HCT116 (cell line): ENCODE measurements at regions not wholly inside any gene's neighbourhood (a gene's known extent, or its start where the extent isn't known, plus 50 kb on each side); places are given as distances from the start of the nearest gene placed in this dataset.

Source experiments
- ATAC-seq: fragments of 200-7000 bp; cut with Tn5 transposase; 2 replicates; pipeline ENCODE4 v1.9.1; 2020; ENCODE audit warnings: mild to moderate bottlenecking, moderate library complexity
- BruUV-seq: library from RNA; stranded (reverse); fragments of 400-500 nt; replicated peaks from 2 replicates; lab custom pipeline; 2021; lab: Mats Ljungman, UMichigan
- CTCF ChIA-PET: fragments of 300-600 bp; sonication (Branson Sonifier 250); formaldehyde crosslinking; loops from one replicate; lab custom pipeline; 2021; ENCODE audit warnings: antibody characterized with exemption; lab: Charles Lee
- POLR2A ChIA-PET: fragments of 300-600, 350-600 bp; sonication (Branson Sonifier 250); formaldehyde crosslinking; loops from one replicate; lab custom pipeline; 2021; ENCODE audit warnings: antibody characterized with exemption; lab: Charles Lee
- RAD21 ChIA-PET, 2 experiments: fragments of 300-600 bp; sonication (Branson Sonifier 250); formaldehyde crosslinking; loops; one replicate each; lab custom pipeline; 2023; ENCODE audit warnings: low total read pairs in 2 of 2; ENCODE audit not compliant: uncharacterized antibody in 2 of 2, unreplicated experiment in 2 of 2, low non-redundant PET in 1 of 2; lab: Charles Lee
- DNase-seq: peaks from one replicate; pipeline ENCODE4 v3.0.0-alpha.2; 2010; ENCODE audit warnings: low read depth, low spot score
- H2AFZ ChIP-seq: fragments of 200-600 bp; shearing (Covaris generic), sonication (generic); 2 replicates; pipeline ENCODE4 v1.6.1; 2017; ENCODE audit warnings: low read depth, mixed run types, mixed read lengths, antibody characterized with exemption, low read length; ENCODE audit not compliant: poor library complexity, severe bottlenecking
- H3K27ac ChIP-seq: 2 replicates; pipeline ENCODE4 v1.5.1; 2012; ENCODE audit warnings: low read depth, low read length
- H3K27me3 ChIP-seq: fragments of 200-600 bp; sonication (generic); 2 replicates; pipeline ENCODE4 v1.6.1; 2016; ENCODE audit warnings: mixed run types, low read length, mixed read lengths; ENCODE audit not compliant: insufficient read depth
- H3K36me3 ChIP-seq, 2 experiments: fragments of 200-500 bp in 1 of 2; fragments of 200-600 bp in 1 of 2; sonication (Bioruptor generic) in 1 of 2; sonication (generic) in 1 of 2; 2 replicates each; pipeline versions ENCODE4 v1.5.1 to v1.6.1; 2014 to 2016; ENCODE audit warnings: low read length in 2 of 2, inconsistent platforms in 1 of 2, mixed read lengths in 1 of 2, mixed run types in 1 of 2; ENCODE audit not compliant: insufficient read depth in 2 of 2, control insufficient read depth in 1 of 2
- H3K4me1 ChIP-seq, 2 experiments: fragments of 200-600 bp in 1 of 2; sonication (generic) in 1 of 2; 2 replicates each; pipeline versions ENCODE4 v1.5.1 to v1.6.1; 2012 to 2017; ENCODE audit warnings: low read length in 2 of 2, inconsistent platforms in 1 of 2, mild to moderate bottlenecking in 1 of 2, mixed read lengths in 1 of 2, mixed run types in 1 of 2, moderate library complexity in 1 of 2; ENCODE audit not compliant: insufficient read depth in 2 of 2, control insufficient read depth in 1 of 2
- H3K4me2 ChIP-seq: fragments of 200-600 bp; sonication (generic); 2 replicates; pipeline ENCODE4 v1.6.1; 2017; ENCODE audit warnings: mixed run types, low read length, mixed read lengths
- H3K4me3 ChIP-seq, 2 experiments: fragments of 200-600 bp in 1 of 2; sonication (generic) in 1 of 2; replicated peaks in 1 of 2; 2 replicates each; pipeline ENCODE4 v1.5.1; 2011 to 2016; ENCODE audit warnings: low read length in 2 of 2, control low read depth in 1 of 2, low read depth in 1 of 2, mild to moderate bottlenecking in 1 of 2, mixed read lengths in 1 of 2, mixed run types in 1 of 2
- H3K79me2 ChIP-seq: fragments of 200-600 bp; sonication (generic); 2 replicates; pipeline ENCODE4 v1.6.1; 2017; ENCODE audit warnings: mild to moderate bottlenecking, mixed run types, low read length, moderate library complexity, mixed read lengths; ENCODE audit not compliant: insufficient read depth
- H3K9ac ChIP-seq: fragments of 200-600 bp; sonication (generic); 2 replicates; pipeline ENCODE4 v1.6.1; 2016; ENCODE audit warnings: low read length, mixed read lengths
- H3K9me2 ChIP-seq: fragments of 200-600 bp; sonication (generic), shearing (Covaris generic); 2 replicates; pipeline ENCODE4 v1.6.1; 2017; ENCODE audit warnings: mixed run types, mild to moderate bottlenecking, moderate library complexity; ENCODE audit not compliant: insufficient read depth
- H3K9me3 ChIP-seq, 2 experiments: fragments of 200-500 bp in 1 of 2; fragments of 200-600 bp in 1 of 2; sonication (Bioruptor generic) in 1 of 2; sonication (generic) in 1 of 2; 2 replicates each; pipeline ENCODE4 v1.6.1; 2014 to 2017; ENCODE audit warnings: low read length in 2 of 2, mixed read lengths in 2 of 2, inconsistent platforms in 1 of 2, low read depth in 1 of 2, mild to moderate bottlenecking in 1 of 2, mixed run types in 1 of 2, moderate library complexity in 1 of 2; ENCODE audit not compliant: control insufficient read depth in 1 of 2, insufficient read depth in 1 of 2
- H4K20me1 ChIP-seq: fragments of 200-600 bp; sonication (generic), shearing (Covaris generic); 2 replicates; pipeline ENCODE4 v1.6.1; 2017; ENCODE audit warnings: mixed run types, mild to moderate bottlenecking, moderate library complexity; ENCODE audit not compliant: insufficient read depth
- CBX3 ChIP-seq: IDR thresholded peaks from 2 replicates; pipeline ENCODE4 v1.6.1; 2012; ENCODE audit warnings: low read depth
- CEBPB ChIP-seq: IDR thresholded peaks from 2 replicates; pipeline ENCODE4 v1.6.1; 2012; ENCODE audit warnings: low read depth
- ELF1 ChIP-seq: IDR thresholded peaks from 2 replicates; pipeline ENCODE4 v1.6.1; 2012; ENCODE audit warnings: low read depth, borderline replicate concordance
- EZH2phosphoT487 ChIP-seq: fragments of 200-600 bp; IDR thresholded peaks from 2 replicates; pipeline ENCODE4 v1.6.1; 2018; ENCODE audit warnings: antibody characterized with exemption, borderline replicate concordance
- JUND ChIP-seq: IDR thresholded peaks from 2 replicates; pipeline ENCODE4 v1.6.1; 2012
- SIN3A ChIP-seq: IDR thresholded peaks from 2 replicates; pipeline ENCODE4 v1.6.1; 2012; ENCODE audit warnings: low read depth
- YY1 ChIP-seq: IDR thresholded peaks from 2 replicates; pipeline ENCODE4 v1.6.1; 2011; ENCODE audit warnings: low read length, low read depth, moderate library complexity, mild to moderate bottlenecking; ENCODE audit not compliant: insufficient replicate concordance; ENCODE audit errors: extremely low read depth
- intact Hi-C: fragments of 100-400 bp; cut with micrococcal nuclease; formaldehyde crosslinking; loops from 2 replicates; pipeline ENCODE4 v1.10.0; 2022
- TF ChIP-seq, protein P1 (sequence below): IDR thresholded peaks from 2 replicates; pipeline ENCODE4 v1.6.1; 2012
- TF ChIP-seq, protein P2 (sequence below), 3 experiments: fragments of 200-600 bp in 1 of 3; sonication (generic) in 1 of 3; IDR thresholded peaks in 2 of 3; conservative IDR thresholded peaks in 1 of 3; 2 replicates each; pipeline ENCODE4 v1.5.1; 2012 to 2017; ENCODE audit warnings: low read depth in 2 of 3, low read length in 2 of 3, antibody characterized with exemption in 1 of 3, borderline replicate concordance in 1 of 3, control low read depth in 1 of 3, mild to moderate bottlenecking in 1 of 3, mixed read lengths in 1 of 3, mixed run types in 1 of 3, moderate library complexity in 1 of 3; ENCODE audit not compliant: insufficient read depth in 1 of 3
- TF ChIP-seq, protein P3 (sequence below): IDR thresholded peaks from 2 replicates; pipeline ENCODE4 v1.6.1; 2011; ENCODE audit warnings: mild to moderate bottlenecking, low read length, moderate library complexity; ENCODE audit not compliant: insufficient replicate concordance; ENCODE audit errors: extremely low read depth

GRCh38 chr1:187715483-187715882, 886.7 kb downstream of the PLA2G4A start:
- Histone ChIP-seq H3K27me3 (no peaks in the 10 kb centered on the region), H3K27ac (no peak overlapping the region), H3K9me3 (no peaks in the 10 kb centered on the region), H3K36me3 (no peaks in the 10 kb centered on the region), H3K79me2 (no peaks in the 10 kb centered on the region), H3K9ac (no peak overlapping the region), H3K4me2 (no peak overlapping the region), H2AFZ (no peak overlapping the region), H4K20me1 (no peaks in the 10 kb centered on the region), H3K4me1 (no peaks in the 10 kb centered on the region), H3K4me3 (no peak overlapping the region), H3K9me2 (no peaks in the 10 kb centered on the region)
- ChIA-PET POLR2A (no interaction called here), CTCF (no interaction called here), RAD21 (no interaction called here)
- BruUV-seq: no TSS peak
- DNase-seq (no peak), ATAC-seq (no peak)
- intact Hi-C loops: no loop called here
- TF ChIP-seq, protein P1, sequence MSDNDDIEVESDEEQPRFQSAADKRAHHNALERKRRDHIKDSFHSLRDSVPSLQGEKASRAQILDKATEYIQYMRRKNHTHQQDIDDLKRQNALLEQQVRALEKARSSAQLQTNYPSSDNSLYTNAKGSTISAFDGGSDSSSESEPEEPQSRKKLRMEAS: no peak
- no peak for TF ChIP-seq YY1
- no peak for TF ChIP-seq CBX3
- no peak for TF ChIP-seq SIN3A
- TF ChIP-seq CEBPB: no peak
- TF ChIP-seq, protein P2, sequence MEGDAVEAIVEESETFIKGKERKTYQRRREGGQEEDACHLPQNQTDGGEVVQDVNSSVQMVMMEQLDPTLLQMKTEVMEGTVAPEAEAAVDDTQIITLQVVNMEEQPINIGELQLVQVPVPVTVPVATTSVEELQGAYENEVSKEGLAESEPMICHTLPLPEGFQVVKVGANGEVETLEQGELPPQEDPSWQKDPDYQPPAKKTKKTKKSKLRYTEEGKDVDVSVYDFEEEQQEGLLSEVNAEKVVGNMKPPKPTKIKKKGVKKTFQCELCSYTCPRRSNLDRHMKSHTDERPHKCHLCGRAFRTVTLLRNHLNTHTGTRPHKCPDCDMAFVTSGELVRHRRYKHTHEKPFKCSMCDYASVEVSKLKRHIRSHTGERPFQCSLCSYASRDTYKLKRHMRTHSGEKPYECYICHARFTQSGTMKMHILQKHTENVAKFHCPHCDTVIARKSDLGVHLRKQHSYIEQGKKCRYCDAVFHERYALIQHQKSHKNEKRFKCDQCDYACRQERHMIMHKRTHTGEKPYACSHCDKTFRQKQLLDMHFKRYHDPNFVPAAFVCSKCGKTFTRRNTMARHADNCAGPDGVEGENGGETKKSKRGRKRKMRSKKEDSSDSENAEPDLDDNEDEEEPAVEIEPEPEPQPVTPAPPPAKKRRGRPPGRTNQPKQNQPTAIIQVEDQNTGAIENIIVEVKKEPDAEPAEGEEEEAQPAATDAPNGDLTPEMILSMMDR (IDR thresholded peaks at IDR 0.05 in 2 of 3, conservative IDR thresholded peaks at IDR 0.05 in 1 of 3; ENCODE audit: borderline replicate concordance in 1 of 3, insufficient read depth in 1 of 3, low read depth in 2 of 3, low read length in 2 of 3): no peak
- TF ChIP-seq JUND: no peak
- TF ChIP-seq ELF1: no peak
- TF ChIP-seq, protein P3, sequence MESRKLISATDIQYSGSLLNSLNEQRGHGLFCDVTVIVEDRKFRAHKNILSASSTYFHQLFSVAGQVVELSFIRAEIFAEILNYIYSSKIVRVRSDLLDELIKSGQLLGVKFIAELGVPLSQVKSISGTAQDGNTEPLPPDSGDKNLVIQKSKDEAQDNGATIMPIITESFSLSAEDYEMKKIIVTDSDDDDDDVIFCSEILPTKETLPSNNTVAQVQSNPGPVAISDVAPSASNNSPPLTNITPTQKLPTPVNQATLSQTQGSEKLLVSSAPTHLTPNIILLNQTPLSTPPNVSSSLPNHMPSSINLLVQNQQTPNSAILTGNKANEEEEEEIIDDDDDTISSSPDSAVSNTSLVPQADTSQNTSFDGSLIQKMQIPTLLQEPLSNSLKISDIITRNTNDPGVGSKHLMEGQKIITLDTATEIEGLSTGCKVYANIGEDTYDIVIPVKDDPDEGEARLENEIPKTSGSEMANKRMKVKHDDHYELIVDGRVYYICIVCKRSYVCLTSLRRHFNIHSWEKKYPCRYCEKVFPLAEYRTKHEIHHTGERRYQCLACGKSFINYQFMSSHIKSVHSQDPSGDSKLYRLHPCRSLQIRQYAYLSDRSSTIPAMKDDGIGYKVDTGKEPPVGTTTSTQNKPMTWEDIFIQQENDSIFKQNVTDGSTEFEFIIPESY: no peak
- no peak for TF ChIP-seq EZH2phosphoT487
